ENCODE measurements at regions not wholly inside any gene's neighbourhood (a gene's known extent, or its start where the extent isn't known, plus 50 kb on each side); places are given as distances from the start of the nearest gene placed in this dataset.

GRCh38 chr6:119586250-119586882 lies 236.8 kb upstream of the MAN1A1 start:
- Histone ChIP-seq H3K4me1 (peaks cover 0 to 7% (median 0%) of the 10 kb centered on the region in 3 donors), H3K27ac (no peak overlapping the region), H3K9me3 (no peaks in the 10 kb centered on the region), H3K4me3 (no peak overlapping the region), H3K27me3 (no peaks in the 10 kb centered on the region), H3K36me3 (no peaks in the 10 kb centered on the region)
- WGBS, 2 donors: 87 to 90% methylated on average over 3 of the region's 3 CpGs
- DNase-seq (no peak), ATAC-seq (no peak), FAIRE-seq (no peak)
- intact Hi-C loops (cut with DNase I): no loop called here
- TF ChIP-seq CTCF (IDR thresholded peaks at IDR 0.05): no peak

GRCh38 chr6:119584088-119584487 lies 234.5 kb upstream of the MAN1A1 start:
- TF ChIP-seq CTCF (IDR thresholded peaks at IDR 0.05): no peak
- intact Hi-C loops (cut with DNase I): no loop called here
- H3K27me3 ChIP-seq: no peaks in the 10 kb centered on the region
- peaks cover 0 to 7% (median 0%) of the 10 kb centered on the region in 3 donors for H3K4me1 ChIP-seq
- H3K9me3 ChIP-seq: no peaks in the 10 kb centered on the region
- ATAC-seq: peak in 3 of 4 donors; percentile 34 to 55 (median 43)
- H3K36me3 ChIP-seq: no peaks in the 10 kb centered on the region
- H3K27ac ChIP-seq: no peak overlapping the region
- peak; percentile 54 for FAIRE-seq
- DNase-seq: no peak
- H3K4me3 ChIP-seq: no peak overlapping the region

GRCh38 chr6:119581220-119581619 lies 231.7 kb upstream of the MAN1A1 start:
- intact Hi-C loops (cut with DNase I): no loop called here
- WGBS, 2 donors: 91 to 94% methylated on average over 3 of the region's 3 CpGs
- no peak for TF ChIP-seq CTCF (IDR thresholded peaks at IDR 0.05)
- FAIRE-seq: no peak
- ATAC-seq: no peak
- Histone ChIP-seq H3K36me3 (no peaks in the 10 kb centered on the region), H3K9me3 (peaks cover 0 to 4% (median 0%) of the 10 kb centered on the region in 4 donors), H3K27ac (no peak overlapping the region), H3K27me3 (no peaks in the 10 kb centered on the region), H3K4me1 (peaks cover 0 to 7% (median 0%) of the 10 kb centered on the region in 3 donors), H3K4me3 (no peak overlapping the region)
- DNase-seq: no peak

GRCh38 chr6:119575721-119576120 lies 226.2 kb upstream of the MAN1A1 start:
- Histone ChIP-seq H3K4me3 (no peak overlapping the region), H3K4me1 (no peaks in the 10 kb centered on the region), H3K36me3 (no peaks in the 10 kb centered on the region), H3K9me3 (peaks cover 0 to 4% (median 0%) of the 10 kb centered on the region in 4 donors), H3K27ac (no peak overlapping the region), H3K27me3 (no peaks in the 10 kb centered on the region)
- DNase-seq (no peak), FAIRE-seq (no peak), ATAC-seq (no peak)
- intact Hi-C loops (cut with DNase I): no loop called here
- TF ChIP-seq CTCF (IDR thresholded peaks at IDR 0.05): no peak
- WGBS, 2 donors: 80 to 91% methylated on average over 2 of the region's 2 CpGs

GRCh38 chr6:119568580-119568979 lies 219.0 kb upstream of the MAN1A1 start:
- no peaks in the 10 kb centered on the region for H3K27me3 ChIP-seq
- H3K4me1 ChIP-seq: no peaks in the 10 kb centered on the region
- no peaks in the 10 kb centered on the region for H3K36me3 ChIP-seq
- no peak for TF ChIP-seq CTCF (IDR thresholded peaks at IDR 0.05)
- 82 to 87% methylated on average over 2 of the region's 2 CpGs for WGBS, 2 donors
- no peak overlapping the region for H3K27ac ChIP-seq
- DNase-seq: no peak
- no peaks in the 10 kb centered on the region for H3K9me3 ChIP-seq
- ATAC-seq: no peak
- FAIRE-seq: peak; percentile 23
- intact Hi-C loops (cut with DNase I): no loop called here
- H3K4me3 ChIP-seq: no peak overlapping the region
